CD4-positive, CD25-positive, alpha-beta regulatory T cell (primary cell): ENCODE measurements at regions not wholly inside any gene's neighbourhood (a gene's known extent, or its start where the extent isn't known, plus 50 kb on each side); places are given as distances from the start of the nearest gene placed in this dataset.

ENCODE experiments used
- ATAC-seq, 2 donors: fragments of 150-1000 bp; cut with Tn5 transposase; one replicate each; pipeline ENCODE4 v1.10.0; 2021; ENCODE audit warnings: low read depth in 2 of 2, moderate number of reproducible peaks in 2 of 2, moderate library complexity in 1 of 2
- DNase-seq, 3 donors: peaks; one replicate each; pipeline versions ENCODE4 v3.0.0 to v3.0.0-alpha.2; 2012 to 2022; ENCODE audit warnings: mixed read lengths in 1 of 3
- H3K27ac ChIP-seq: one replicate; pipeline ENCODE4 v1.7.0; 2013; ENCODE audit warnings: mild to moderate bottlenecking, low read length; ENCODE audit not compliant: insufficient read depth, poor library complexity, severe bottlenecking
- H3K27me3 ChIP-seq: one replicate; pipeline ENCODE4 v1.7.0; 2013; ENCODE audit warnings: low read length; ENCODE audit not compliant: control insufficient read depth, insufficient read depth
- H3K36me3 ChIP-seq: one replicate; pipeline ENCODE4 v1.7.0; 2013; ENCODE audit warnings: mild to moderate bottlenecking, low read length, moderate library complexity; ENCODE audit not compliant: control insufficient read depth, insufficient read depth
- H3K4me1 ChIP-seq: 2 replicates; pipeline ENCODE4 v1.7.0; 2013; ENCODE audit warnings: mild to moderate bottlenecking, low read length; ENCODE audit not compliant: insufficient read depth, control insufficient read depth, poor library complexity, severe bottlenecking
- H3K4me3 ChIP-seq: one replicate; pipeline ENCODE4 v1.7.0; 2013; ENCODE audit warnings: low read depth, mild to moderate bottlenecking, low read length, moderate library complexity
- H3K9me3 ChIP-seq, 2 experiments: 1 replicate in 1 of 2; 2 replicates in 1 of 2; pipeline ENCODE4 v1.7.0; 2013; ENCODE audit warnings: low read length in 2 of 2, mild to moderate bottlenecking in 1 of 2, moderate library complexity in 1 of 2; ENCODE audit not compliant: control insufficient read depth in 2 of 2
- H3K27ac Mint-ChIP-seq, 3 donors: one replicate each; pipeline ENCODE4 v1.8.0; 2020 to 2022; ENCODE audit warnings: mild to moderate bottlenecking in 3 of 3, mixed read lengths in 3 of 3, moderate library complexity in 2 of 3
- H3K27me3 Mint-ChIP-seq: one replicate; pipeline ENCODE4 v1.8.0; 2022; ENCODE audit warnings: mild to moderate bottlenecking, mixed read lengths
- H3K36me3 Mint-ChIP-seq: one replicate; pipeline ENCODE4 v1.8.0; 2020; ENCODE audit warnings: mixed read lengths
- H3K4me1 Mint-ChIP-seq, 4 donors: one replicate each; pipeline ENCODE4 v1.8.0; 2020 to 2022; ENCODE audit warnings: mixed read lengths in 4 of 4, mild to moderate bottlenecking in 1 of 4
- H3K4me3 Mint-ChIP-seq, 4 donors: one replicate each; pipeline ENCODE4 v1.8.0; 2020 to 2022; ENCODE audit warnings: mild to moderate bottlenecking in 4 of 4, mixed read lengths in 4 of 4, moderate library complexity in 3 of 4
- H3K9me3 Mint-ChIP-seq, 7 donors: one replicate each; pipeline ENCODE4 v1.8.0; 2020 to 2022; ENCODE audit warnings: mixed read lengths in 7 of 7, mild to moderate bottlenecking in 3 of 7, moderate library complexity in 2 of 7

DNA sequence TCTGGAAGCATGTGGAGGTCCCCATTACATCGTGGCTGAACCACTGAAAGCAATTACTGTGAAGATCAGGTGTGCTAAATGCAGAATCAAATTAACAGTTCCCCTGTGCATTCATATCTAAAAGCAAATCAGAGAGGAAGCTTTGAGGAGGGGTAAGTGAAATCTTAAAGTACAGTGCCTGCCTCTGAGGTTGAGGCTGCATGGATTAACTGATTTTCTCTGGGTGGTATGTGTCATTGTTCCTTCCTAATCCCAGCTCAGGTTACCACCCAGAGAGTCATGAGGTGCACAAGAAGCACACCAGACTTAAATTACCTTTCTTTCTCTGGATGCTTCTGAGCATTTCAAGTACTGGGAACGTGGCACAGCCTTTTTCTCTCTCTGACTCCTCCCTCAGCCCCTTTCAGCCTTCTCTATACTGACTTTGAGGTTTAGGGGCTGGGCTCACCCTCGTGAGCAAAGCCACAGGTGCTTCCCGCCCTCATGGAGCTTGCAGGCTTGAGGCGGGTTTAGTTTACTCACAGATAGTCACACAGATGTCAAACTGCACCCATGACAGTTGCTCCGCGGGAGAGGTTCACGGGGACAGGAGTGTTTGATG is 237.6 kb upstream of the CRY1 start:
- peak overlapping the region; percentile 57 to 70 (median 58) for H3K27ac Mint-ChIP-seq

DNA sequence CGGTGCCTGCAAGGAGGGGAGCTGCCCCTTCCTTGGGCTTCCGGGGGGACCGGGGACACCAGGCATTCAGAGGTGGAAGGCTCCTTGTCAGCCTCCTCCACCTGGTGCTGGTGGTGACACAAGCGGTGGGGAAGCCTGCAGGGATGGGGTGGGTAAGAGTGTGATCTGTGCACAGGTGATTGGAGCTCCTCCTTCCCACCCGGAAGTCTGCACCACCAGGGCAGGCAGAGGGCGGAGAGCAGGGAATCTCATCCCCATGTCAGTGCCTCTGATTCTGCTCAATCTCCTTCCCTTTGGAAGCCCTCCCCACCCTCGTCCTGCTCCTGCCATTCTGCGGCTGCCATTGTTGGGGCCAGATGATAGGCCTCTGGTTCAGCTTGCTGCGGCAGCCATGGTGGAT is 238.1 kb upstream of the CRY1 start:
- no peak overlapping the region for H3K4me3 Mint-ChIP-seq

More for the DNA sequence above, 237.6 kb upstream of the CRY1 start:
- ATAC-seq (peak in 1 of 2 donors; percentile 41), DNase-seq (peak in 1 of 3 donors; percentile 59)
- Mint-ChIP-seq H3K9me3 (peaks cover 0 to 2% (median 0%) of the 10 kb centered on the region in 7 donors), H3K36me3 (peaks cover 11% of the 10 kb centered on the region), H3K4me1 (peaks cover 13 to 87% (median 25%) of the 10 kb centered on the region in 4 donors), H3K4me3 (peak overlapping the region in 2 of 4 donors; percentile 21 to 34), H3K27me3 (peaks cover 15% of the 10 kb centered on the region)
- H3K4me3 ChIP-seq, result no peak overlapping the region
- H3K9me3 ChIP-seq, result no peaks in the 10 kb centered on the region
- no peaks in the 10 kb centered on the region for H3K36me3 ChIP-seq
- peaks cover 4% of the 10 kb centered on the region for H3K27me3 ChIP-seq
- H3K4me1 ChIP-seq, result peaks cover 4% of the 10 kb centered on the region
- H3K27ac ChIP-seq, result no peak overlapping the region

DNA sequence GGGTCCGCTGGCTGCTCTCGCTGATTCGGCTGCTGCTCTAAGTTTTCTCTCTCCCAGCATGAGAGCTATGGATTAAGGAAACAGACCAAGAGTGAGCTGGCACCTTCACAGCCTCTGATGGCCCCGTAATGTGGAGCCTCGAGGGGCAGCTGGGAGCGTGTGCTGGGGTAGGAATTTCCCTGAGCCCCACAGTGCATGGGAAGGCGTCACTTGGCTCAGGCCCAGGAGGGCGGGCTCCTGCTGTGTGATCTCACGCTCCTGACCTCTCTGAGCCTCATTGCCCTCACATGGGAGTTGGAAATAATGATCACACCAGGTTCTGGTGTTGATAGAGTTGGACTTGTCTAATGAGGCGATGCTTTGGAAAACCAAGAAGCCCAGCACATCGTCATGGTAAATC is 238.6 kb upstream of the CRY1 start:
- H3K27ac ChIP-seq, result no peak overlapping the region
- H3K36me3 ChIP-seq, result no peaks in the 10 kb centered on the region
- ATAC-seq, result no peak
- peak overlapping the region in 1 of 3 donors; percentile 9 for H3K27ac Mint-ChIP-seq
- no peaks in the 10 kb centered on the region for H3K27me3 ChIP-seq
- peaks cover 12% of the 10 kb centered on the region for H3K27me3 Mint-ChIP-seq
- peaks cover 14% of the 10 kb centered on the region for H3K36me3 Mint-ChIP-seq
- no peak overlapping the region for H3K4me3 Mint-ChIP-seq
- peaks cover 0 to 2% (median 0%) of the 10 kb centered on the region in 7 donors for H3K9me3 Mint-ChIP-seq
- no peak for DNase-seq
- H3K4me1 Mint-ChIP-seq, result peaks cover 13 to 86% (median 26%) of the 10 kb centered on the region in 4 donors
- no peaks in the 10 kb centered on the region for H3K9me3 ChIP-seq
- H3K4me1 ChIP-seq, result peaks cover 4% of the 10 kb centered on the region
- no peak overlapping the region for H3K4me3 ChIP-seq

More for the DNA sequence above, 238.1 kb upstream of the CRY1 start:
- H3K9me3 Mint-ChIP-seq, result peaks cover 0 to 2% (median 0%) of the 10 kb centered on the region in 7 donors
- DNase-seq (no peak), ATAC-seq (no peak)
- peaks cover 14% of the 10 kb centered on the region for H3K36me3 Mint-ChIP-seq
- Histone ChIP-seq H3K27ac (no peak overlapping the region), H3K4me3 (no peak overlapping the region), H3K4me1 (peaks cover 4% of the 10 kb centered on the region), H3K36me3 (no peaks in the 10 kb centered on the region), H3K9me3 (no peaks in the 10 kb centered on the region), H3K27me3 (no peaks in the 10 kb centered on the region)
- peak overlapping the region in 1 of 3 donors; percentile 57 for H3K27ac Mint-ChIP-seq
- H3K4me1 Mint-ChIP-seq, result peaks cover 13 to 86% (median 25%) of the 10 kb centered on the region in 4 donors
- peaks cover 12% of the 10 kb centered on the region for H3K27me3 Mint-ChIP-seq

DNA sequence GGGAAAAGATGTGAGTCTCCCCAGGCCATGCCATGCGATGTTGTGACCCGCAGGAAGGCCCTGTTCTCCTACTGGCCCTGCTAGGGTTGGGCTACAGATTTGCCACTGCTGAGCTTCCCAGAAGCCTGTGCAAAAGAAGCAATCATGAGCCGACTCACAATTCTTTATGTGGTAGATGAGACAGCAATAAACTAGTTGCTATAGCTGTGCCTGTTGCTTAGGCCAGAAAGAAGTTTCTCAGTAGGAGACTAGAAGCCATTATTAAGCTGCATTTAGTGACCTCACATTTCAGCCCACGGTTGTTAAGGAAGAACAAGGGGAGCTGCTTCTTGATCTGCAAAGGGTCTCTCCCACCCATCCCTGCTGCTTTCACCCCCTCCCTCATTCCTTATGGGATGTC is 239.4 kb upstream of the CRY1 start:
- H3K27me3 ChIP-seq, result no peaks in the 10 kb centered on the region
- H3K36me3 ChIP-seq, result no peaks in the 10 kb centered on the region
- peaks cover 8 to 84% (median 25%) of the 10 kb centered on the region in 4 donors for H3K4me1 Mint-ChIP-seq
- no peak overlapping the region for H3K4me3 Mint-ChIP-seq
- no peaks in the 10 kb centered on the region for H3K9me3 ChIP-seq
- H3K27ac Mint-ChIP-seq, result peak overlapping the region in 2 of 3 donors; percentile 21 to 76
- H3K9me3 Mint-ChIP-seq, result peaks cover 0 to 2% (median 0%) of the 10 kb centered on the region in 7 donors
- no peak overlapping the region for H3K27ac ChIP-seq
- no peak overlapping the region for H3K4me3 ChIP-seq
- ATAC-seq (no peak), DNase-seq (no peak)
- peaks cover 14% of the 10 kb centered on the region for H3K36me3 Mint-ChIP-seq
- peaks cover 4% of the 10 kb centered on the region for H3K4me1 ChIP-seq
- H3K27me3 Mint-ChIP-seq, result peaks cover 17% of the 10 kb centered on the region

DNA sequence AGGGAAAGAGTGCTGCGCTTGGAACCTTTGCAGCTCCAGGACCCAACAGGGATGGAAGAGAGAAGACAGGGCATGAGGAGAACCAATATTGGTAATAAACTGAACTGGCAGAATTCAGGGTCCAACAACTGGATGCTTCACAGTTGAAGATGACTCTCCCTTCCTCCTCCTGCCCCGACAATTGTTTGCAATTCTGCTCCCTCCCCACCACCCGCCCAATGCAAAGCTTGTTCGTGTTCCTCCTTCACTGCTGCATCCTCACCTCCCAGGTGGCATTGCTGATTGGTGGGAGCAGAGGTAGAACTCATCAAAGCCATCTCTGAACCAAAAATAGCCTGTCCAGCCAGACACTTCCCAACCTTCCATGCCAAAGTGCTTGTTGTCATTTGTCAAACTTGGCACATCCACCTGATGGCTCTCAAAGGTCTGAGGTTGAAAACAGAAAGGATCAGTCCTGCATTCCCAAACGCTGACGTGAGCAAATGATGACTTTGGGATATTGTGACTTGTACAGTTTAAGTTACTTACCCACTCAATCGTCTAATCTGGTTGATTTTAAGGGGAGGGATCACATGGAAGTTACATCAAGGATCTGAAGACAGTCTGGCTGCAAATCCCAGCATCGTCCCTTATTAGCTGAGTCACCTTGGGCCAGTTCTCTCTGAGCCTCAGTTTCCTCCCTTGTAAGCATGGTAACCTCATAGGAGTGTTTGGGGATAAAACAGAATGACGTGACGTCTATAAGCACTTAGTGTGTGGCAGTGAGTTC is 242.6 kb upstream of the CRY1 start:
- ATAC-seq, result no peak
- no peak for DNase-seq
- H3K9me3 ChIP-seq, result no peaks in the 10 kb centered on the region
- H3K4me3 ChIP-seq, result no peak overlapping the region
- no peaks in the 10 kb centered on the region for H3K4me1 ChIP-seq
- Mint-ChIP-seq H3K36me3 (peaks cover 20% of the 10 kb centered on the region), H3K4me3 (no peak overlapping the region), H3K9me3 (peaks cover 0 to 2% (median 0%) of the 10 kb centered on the region in 7 donors), H3K27me3 (peaks cover 11% of the 10 kb centered on the region), H3K27ac (peak overlapping the region in 1 of 3 donors; percentile 38), H3K4me1 (peaks cover 4 to 65% (median 14%) of the 10 kb centered on the region in 4 donors)
- H3K27ac ChIP-seq, result no peak overlapping the region
- no peaks in the 10 kb centered on the region for H3K27me3 ChIP-seq
- H3K36me3 ChIP-seq, result no peaks in the 10 kb centered on the region

DNA sequence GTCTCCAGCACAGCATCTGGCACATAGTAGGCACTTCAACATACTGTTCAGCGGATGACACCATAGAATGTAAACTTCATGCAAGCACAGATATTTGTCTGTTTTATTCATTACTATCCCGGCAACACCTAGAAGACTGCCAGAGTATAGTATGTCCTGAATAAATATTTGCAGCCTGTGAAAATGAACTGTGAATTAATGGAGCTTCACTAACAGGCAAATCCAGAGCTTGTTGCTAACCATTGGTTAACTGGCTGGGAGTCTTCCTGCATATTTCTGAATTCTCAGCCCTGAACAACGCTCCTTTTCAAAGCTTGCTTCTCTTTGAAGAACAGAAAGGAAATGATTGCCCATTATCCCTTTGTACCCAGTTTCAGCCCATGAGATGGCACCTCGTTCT is 243.3 kb upstream of the CRY1 start:
- H3K27me3 ChIP-seq, result no peaks in the 10 kb centered on the region
- ATAC-seq, result no peak

DNA sequence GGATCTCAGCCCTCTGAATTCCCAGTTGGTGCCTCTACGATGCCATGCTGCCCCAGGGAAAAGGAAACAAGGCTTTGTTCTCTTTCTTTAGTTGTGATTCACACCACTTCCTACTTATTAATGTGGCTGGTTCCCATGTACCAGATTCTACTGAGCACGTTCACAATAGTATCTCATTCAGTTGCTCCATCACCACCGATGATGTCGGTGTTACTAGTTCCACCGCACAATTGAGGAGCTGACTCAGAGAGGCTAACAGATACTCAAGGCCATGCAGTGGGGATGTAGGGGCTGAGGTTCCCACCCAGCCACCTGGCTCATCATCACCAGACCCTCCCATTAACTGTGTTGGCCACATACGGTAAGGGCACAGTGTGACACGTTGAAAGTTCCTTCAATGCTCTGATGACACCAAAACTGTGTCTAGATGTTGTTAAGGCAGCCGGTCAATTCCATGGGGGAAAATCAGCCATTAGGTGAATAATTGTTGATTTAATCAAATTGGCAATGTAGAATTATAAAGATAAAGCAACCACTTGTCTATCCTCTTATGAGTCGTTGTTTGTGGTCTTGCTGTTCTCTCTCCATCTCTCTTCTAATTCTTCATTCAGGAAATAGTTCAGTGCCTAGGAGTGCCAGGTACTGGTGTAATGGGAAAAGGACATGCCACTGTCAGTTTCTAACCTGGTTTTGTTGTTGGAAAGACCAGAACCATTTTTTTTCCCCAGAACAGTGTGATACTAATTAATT is 244.2 kb upstream of the CRY1 start:
- Histone ChIP-seq H3K27me3 (no peaks in the 10 kb centered on the region), H3K4me3 (no peak overlapping the region), H3K27ac (no peak overlapping the region), H3K4me1 (no peaks in the 10 kb centered on the region), H3K9me3 (no peaks in the 10 kb centered on the region), H3K36me3 (no peaks in the 10 kb centered on the region)
- Mint-ChIP-seq H3K4me1 (peaks cover 4 to 53% (median 13%) of the 10 kb centered on the region in 4 donors), H3K9me3 (peaks cover 0 to 5% (median 0%) of the 10 kb centered on the region in 7 donors), H3K36me3 (peaks cover 28% of the 10 kb centered on the region), H3K27me3 (peaks cover 19% of the 10 kb centered on the region), H3K4me3 (no peak overlapping the region), H3K27ac (no peak overlapping the region)
- ATAC-seq (no peak), DNase-seq (no peak)

More for the DNA sequence above, 243.3 kb upstream of the CRY1 start:
- no peaks in the 10 kb centered on the region for H3K4me1 ChIP-seq
- no peaks in the 10 kb centered on the region for H3K36me3 ChIP-seq
- no peak for DNase-seq
- Mint-ChIP-seq H3K4me3 (no peak overlapping the region), H3K4me1 (peaks cover 4 to 61% (median 14%) of the 10 kb centered on the region in 4 donors), H3K36me3 (peaks cover 22% of the 10 kb centered on the region), H3K27ac (no peak overlapping the region), H3K9me3 (peaks cover 0 to 2% (median 0%) of the 10 kb centered on the region in 7 donors), H3K27me3 (peaks cover 11% of the 10 kb centered on the region)
- H3K9me3 ChIP-seq, result no peaks in the 10 kb centered on the region
- no peak overlapping the region for H3K4me3 ChIP-seq
- H3K27ac ChIP-seq, result no peak overlapping the region
